H1 (cell line): ENCODE measurements at regions not wholly inside any gene's neighbourhood (a gene's known extent, or its start where the extent isn't known, plus 50 kb on each side); places are given as distances from the start of the nearest gene placed in this dataset.

Experiments
- CTCF ChIA-PET: fragments of 300-600 bp; sonication (Branson Sonifier 250); formaldehyde crosslinking; loops from one replicate; lab custom pipeline; 2021; ENCODE audit not compliant: partially characterized antibody; lab: Charles Lee
- POLR2A ChIA-PET: fragments of 300-600 bp; sonication (Branson Sonifier 250); formaldehyde crosslinking; loops from one replicate; lab custom pipeline; 2021; ENCODE audit warnings: inconsistent platforms; ENCODE audit not compliant: partially characterized antibody; lab: Charles Lee
- DNase-seq, 2 experiments: peaks; one replicate each; pipeline versions ENCODE4 v3.0.0 to v3.0.0-alpha.2; 2010 to 2022; ENCODE audit warnings: low spot score in 2 of 2, low read depth in 1 of 2, mixed read lengths in 1 of 2
- FAIRE-seq: peaks from 2 replicates; lab custom pipeline; 2011; peaks lifted over from hg19 to GRCh38; lab: Jason Lieb, UNC
- H2AFZ ChIP-seq: 2 replicates; pipeline ENCODE4 v1.8.1; 2012; ENCODE audit warnings: low read length, inconsistent platforms
- H2AK5ac ChIP-seq: 2 replicates; pipeline ENCODE4 v1.6.1; 2013; ENCODE audit warnings: low read depth, low read length
- H2BK120ac ChIP-seq: replicated peaks from 2 replicates; pipeline ENCODE3; 2013; ENCODE audit warnings: low read depth, low read length, inconsistent platforms
- H2BK12ac ChIP-seq: 2 replicates; pipeline ENCODE4 v1.6.1; 2013; ENCODE audit warnings: low read depth, low read length
- H2BK15ac ChIP-seq: 2 replicates; pipeline ENCODE4 v1.6.1; 2013; ENCODE audit warnings: low read length
- H2BK20ac ChIP-seq: 2 replicates; pipeline ENCODE4 v1.6.1; 2013; ENCODE audit warnings: low read length
- H2BK5ac ChIP-seq: 2 replicates; pipeline ENCODE4 v1.6.1; 2013; ENCODE audit warnings: low read depth, low read length
- H3K14ac ChIP-seq: 2 replicates; pipeline ENCODE4 v1.6.1; 2013; ENCODE audit warnings: inconsistent platforms; ENCODE audit not compliant: insufficient read length
- H3K18ac ChIP-seq: 2 replicates; pipeline ENCODE4 v1.6.1; 2013; ENCODE audit warnings: low read length; ENCODE audit errors: extremely low read depth
- H3K23ac ChIP-seq: 2 replicates; pipeline ENCODE4 v1.6.1; 2013; ENCODE audit warnings: inconsistent platforms; ENCODE audit not compliant: insufficient read length
- H3K23me2 ChIP-seq: 2 replicates; pipeline ENCODE4 v1.6.1; 2013; ENCODE audit warnings: low read depth, low read length
- H3K27ac ChIP-seq: 2 replicates; pipeline ENCODE4 v1.6.1; 2011; ENCODE audit warnings: low read depth, low read length, inconsistent platforms
- H3K27me3 ChIP-seq, 4 experiments: replicated peaks in 1 of 4; 1 replicate in 1 of 4; 2 replicates in 3 of 4; pipeline versions ENCODE4 v1.6.1 to v1.8.1; 2011 to 2013; ENCODE audit warnings: low read length in 3 of 4, mild to moderate bottlenecking in 3 of 4, inconsistent platforms in 2 of 4, mixed read lengths in 2 of 4, moderate library complexity in 1 of 4; ENCODE audit not compliant: control insufficient read depth in 3 of 4, insufficient read depth in 3 of 4; ENCODE audit errors: extremely low read depth in 1 of 4
- H3K36me3 ChIP-seq, 4 experiments: 2 replicates each; pipeline versions ENCODE4 v1.6.1 to v1.8.1; 2011 to 2013; ENCODE audit warnings: mild to moderate bottlenecking in 4 of 4, low read length in 3 of 4, moderate library complexity in 2 of 4, control low read depth in 1 of 4, inconsistent platforms in 1 of 4; ENCODE audit not compliant: insufficient read depth in 4 of 4, control insufficient read depth in 2 of 4
- H3K4ac ChIP-seq: replicated peaks from 2 replicates; pipeline ENCODE3; 2013; ENCODE audit warnings: low read length, low read depth, mixed read lengths, inconsistent platforms; ENCODE audit not compliant: insufficient read length
- H3K4me1 ChIP-seq, 4 experiments: replicated peaks in 1 of 4; 1 replicate in 1 of 4; 2 replicates in 3 of 4; pipeline versions ENCODE4 v1.6.1 to v1.8.1; 2011 to 2013; ENCODE audit warnings: low read length in 3 of 4, inconsistent platforms in 2 of 4, mixed read lengths in 1 of 4; ENCODE audit not compliant: insufficient read depth in 4 of 4, control insufficient read depth in 3 of 4
- H3K4me2 ChIP-seq, 2 experiments: 2 replicates each; pipeline versions ENCODE4 v1.6.1 to v1.8.1; 2011 to 2013; ENCODE audit warnings: low read depth in 2 of 2, low read length in 2 of 2, control low read depth in 1 of 2, inconsistent platforms in 1 of 2, mild to moderate bottlenecking in 1 of 2; ENCODE audit not compliant: insufficient read depth in 1 of 2
- H3K4me3 ChIP-seq, 4 experiments: fragments of 200-600, 300-600 bp in 1 of 4; sonication (generic), shearing (Covaris generic), sonication (Bioruptor Twin) in 1 of 4; 2 replicates each; pipeline versions ENCODE4 v1.5.1 to v1.8.1; 2011 to 2016; ENCODE audit warnings: low read length in 4 of 4, low read depth in 3 of 4, control low read depth in 2 of 4, inconsistent platforms in 2 of 4, mild to moderate bottlenecking in 2 of 4, mixed read lengths in 1 of 4, moderate library complexity in 1 of 4; ENCODE audit not compliant: insufficient read depth in 2 of 4; ENCODE audit errors: extremely low read depth in 1 of 4
- H3K56ac ChIP-seq: replicated peaks from 2 replicates; pipeline ENCODE3; 2013; ENCODE audit warnings: low read depth, mild to moderate bottlenecking, mixed read lengths, low read length, inconsistent platforms; ENCODE audit not compliant: insufficient read length
- H3K79me1 ChIP-seq: 2 replicates; pipeline ENCODE4 v1.6.1; 2013; ENCODE audit warnings: low read depth, low read length, control low read depth
- H3K79me2 ChIP-seq, 2 experiments: 2 replicates each; pipeline versions ENCODE4 v1.6.1 to v1.8.1; 2012 to 2013; ENCODE audit warnings: low read length in 2 of 2, mild to moderate bottlenecking in 2 of 2, inconsistent platforms in 1 of 2; ENCODE audit not compliant: insufficient read depth in 2 of 2, control insufficient read depth in 1 of 2
- H3K9ac ChIP-seq, 4 experiments: replicated peaks in 1 of 4; 1 replicate in 1 of 4; 2 replicates in 3 of 4; pipeline versions ENCODE4 v1.6.1 to v1.8.1; 2011 to 2013; ENCODE audit warnings: low read depth in 3 of 4, low read length in 3 of 4, control low read depth in 2 of 4, mild to moderate bottlenecking in 2 of 4, moderate library complexity in 2 of 4, inconsistent platforms in 1 of 4; ENCODE audit errors: extremely low read depth in 1 of 4
- H3K9me3 ChIP-seq, 2 experiments: 2 replicates each; pipeline versions ENCODE4 v1.6.1 to v1.8.1; 2012 to 2013; ENCODE audit warnings: mild to moderate bottlenecking in 2 of 2, moderate library complexity in 2 of 2, control low read depth in 1 of 2, inconsistent platforms in 1 of 2, low read depth in 1 of 2, low read length in 1 of 2, mixed read lengths in 1 of 2; ENCODE audit not compliant: insufficient read depth in 2 of 2
- H4K20me1 ChIP-seq, 2 experiments: replicated peaks in 1 of 2; 2 replicates each; pipeline versions ENCODE3 to v1.8.1; 2011 to 2013; ENCODE audit warnings: inconsistent platforms in 2 of 2, low read length in 2 of 2, mild to moderate bottlenecking in 1 of 2; ENCODE audit not compliant: insufficient read depth in 2 of 2, control insufficient read depth in 1 of 2
- H4K5ac ChIP-seq: 2 replicates; pipeline ENCODE4 v1.6.1; 2013; ENCODE audit warnings: low read length, low read depth, mixed read lengths, inconsistent platforms; ENCODE audit not compliant: insufficient read length
- H4K8ac ChIP-seq: 2 replicates; pipeline ENCODE4 v1.8.0; 2013; ENCODE audit warnings: mild to moderate bottlenecking, moderate library complexity, low read length, inconsistent platforms; ENCODE audit not compliant: insufficient read depth; ENCODE audit errors: extremely low read depth
- H4K91ac ChIP-seq: replicated peaks from 2 replicates; pipeline ENCODE3; 2013; ENCODE audit warnings: low read length, mixed read lengths, inconsistent platforms; ENCODE audit not compliant: insufficient read length
- RNF2 ChIP-seq: fragments of 200-900, 300-1000 bp; sonication (generic); IDR thresholded peaks from 2 replicates; pipeline ENCODE4 v1.7.1; 2016; ENCODE audit warnings: borderline replicate concordance, low read depth, mild to moderate bottlenecking, antibody characterized with exemption, low read length; ENCODE audit not compliant: poor library complexity, severe bottlenecking; ENCODE audit errors: missing control alignments
- SIX5 ChIP-seq: IDR thresholded peaks from 2 replicates; pipeline ENCODE4 v1.6.1; 2011; ENCODE audit warnings: mild to moderate bottlenecking, low read depth, low read length
- TAF7 ChIP-seq: optimal IDR thresholded peaks from 2 replicates; pipeline ENCODE3; 2011; ENCODE audit warnings: low read depth, mild to moderate bottlenecking, inconsistent platforms, low read length, moderate library complexity, borderline replicate concordance
- WGBS, 2 experiments: shearing (Covaris generic) in 1 of 2; methylation state at CpG; one replicate each; pipeline versions ENCODE4 v1.1.6 to v1.1.7; 2013 to 2015; ENCODE audit warnings: low lambda C conversion rate in 2 of 2, mixed read lengths in 2 of 2, inconsistent platforms in 1 of 2, low coverage in 1 of 2, missing lambda C conversion rate in 1 of 2; ENCODE audit not compliant: insufficient replicate concordance in 2 of 2, insufficient coverage in 1 of 2, insufficient read length in 1 of 2; ENCODE audit errors: extremely low coverage in 1 of 2, missing lambda C conversion rate in 1 of 2; 5-methylcytosine and 5-hydroxymethylcytosine counted together

DNA sequence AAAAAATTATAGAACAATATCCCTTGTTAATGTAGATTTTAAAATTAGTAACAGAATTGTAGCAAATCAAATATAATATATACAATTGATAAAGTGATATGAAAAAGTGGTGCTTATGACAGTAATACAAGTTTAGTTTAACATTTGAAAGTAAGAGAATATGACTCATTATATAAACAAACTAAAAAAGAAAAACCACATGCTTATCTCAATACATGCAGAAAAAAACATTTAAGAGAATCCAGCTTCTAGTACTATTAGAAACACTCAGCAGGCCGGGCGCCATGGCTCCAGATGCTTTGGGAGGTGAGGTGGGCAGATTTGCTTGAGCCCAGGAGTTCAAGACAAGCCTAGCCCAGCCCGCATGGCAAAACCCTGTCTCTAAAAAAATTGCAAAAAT is 60.7 kb upstream of the LAMA2 start:
- Histone ChIP-seq H4K5ac (no peak overlapping the region), H2BK15ac (no peak overlapping the region), H3K56ac (no peak overlapping the region), H2BK5ac (no peak overlapping the region), H4K8ac (no peak overlapping the region), H3K27me3 (no peaks in the 10 kb centered on the region), H3K23ac (no peak overlapping the region), H3K4me3 (no peak overlapping the region), H3K27ac (no peak overlapping the region), H2AFZ (no peak overlapping the region), H2BK20ac (no peak overlapping the region), H2BK12ac (no peak overlapping the region), H3K79me1 (no peaks in the 10 kb centered on the region), H3K9me3 (no peaks in the 10 kb centered on the region), H3K18ac (no peak overlapping the region), H2BK120ac (no peak overlapping the region), H4K20me1 (no peaks in the 10 kb centered on the region), H4K91ac (no peak overlapping the region), H2AK5ac (no peak overlapping the region), H3K4ac (no peak overlapping the region), H3K9ac (no peak overlapping the region), H3K36me3 (no peaks in the 10 kb centered on the region)
- CTCF ChIA-PET, result no interaction called here
- WGBS, 2 experiments, result 93% methylated on average over 3 of the region's 3 CpGs; no CpG with 5 or more reads in 1 of the 2 experiments
- no peak for DNase-seq
- FAIRE-seq, result no peak
- POLR2A ChIA-PET, result no interaction called here
- TF ChIP-seq RNF2 (no peak), SIX5 (no peak), TAF7 (no peak)
- TF ChIP-seq, all 59 proteins: peak for 0
- Histone ChIP-seq H3K23me2 (no peaks in the 10 kb centered on the region), H3K4me2 (no peak overlapping the region), H3K79me2 (no peaks in the 10 kb centered on the region), H3K4me1 (no peaks in the 10 kb centered on the region), H3K14ac (no peak overlapping the region)
